Neuronal stem cell (in vitro differentiated cells): ENCODE measurements at regions not wholly inside any gene's neighbourhood (a gene's known extent, or its start where the extent isn't known, plus 50 kb on each side); places are given as distances from the start of the nearest gene placed in this dataset.

Experiments used
- DNase-seq: peaks from one replicate; pipeline ENCODE4 v3.0.0-alpha.2; 2013; ENCODE audit warnings: low spot score
- H2AFZ ChIP-seq: one replicate; pipeline ENCODE4 v1.6.1; 2013; ENCODE audit warnings: mild to moderate bottlenecking, low read length, inconsistent platforms
- H2AK5ac ChIP-seq: 2 replicates; pipeline ENCODE4 v1.6.1; 2013; ENCODE audit warnings: low read depth, mild to moderate bottlenecking, inconsistent platforms, low read length, moderate library complexity, mixed read lengths
- H2BK120ac ChIP-seq: 2 replicates; pipeline ENCODE4 v1.6.1; 2013; ENCODE audit warnings: low read depth, mild to moderate bottlenecking, inconsistent platforms, low read length, moderate library complexity, mixed read lengths
- H2BK12ac ChIP-seq: one replicate; pipeline ENCODE4 v1.6.1; 2013; ENCODE audit warnings: low read length, inconsistent platforms
- H2BK15ac ChIP-seq: 2 replicates; pipeline ENCODE4 v1.6.1; 2013; ENCODE audit warnings: mild to moderate bottlenecking, low read length, inconsistent platforms, mixed read lengths
- H2BK5ac ChIP-seq: one replicate; pipeline ENCODE4 v1.6.1; 2013; ENCODE audit warnings: inconsistent platforms, mild to moderate bottlenecking, low read length, moderate library complexity
- H3K14ac ChIP-seq: one replicate; pipeline ENCODE4 v1.6.1; 2013; ENCODE audit warnings: low read length, inconsistent platforms
- H3K18ac ChIP-seq: 2 replicates; pipeline ENCODE4 v1.6.1; 2013; ENCODE audit warnings: low read length, inconsistent platforms
- H3K23ac ChIP-seq: 2 replicates; pipeline ENCODE4 v1.6.1; 2013; ENCODE audit warnings: low read depth, mild to moderate bottlenecking, mixed read lengths, low read length, inconsistent platforms; ENCODE audit not compliant: poor library complexity
- H3K27ac ChIP-seq: replicated peaks from 3 replicates; pipeline ENCODE4 v1.5.1; 2013; ENCODE audit warnings: low read length, inconsistent platforms
- H3K27me3 ChIP-seq, 3 experiments: 2 replicates each; pipeline ENCODE4 v1.6.1; 2013; ENCODE audit warnings: low read length in 3 of 3, mild to moderate bottlenecking in 2 of 3, inconsistent platforms in 1 of 3, low read depth in 1 of 3, mixed read lengths in 1 of 3, moderate library complexity in 1 of 3; ENCODE audit not compliant: control insufficient read depth in 3 of 3, insufficient read depth in 3 of 3
- H3K36me3 ChIP-seq, 2 donors: replicated peaks in 1 of 2; 2 replicates each; pipeline ENCODE4 v1.6.1; 2013; ENCODE audit warnings: low read length in 2 of 2; ENCODE audit not compliant: control insufficient read depth in 2 of 2, insufficient read depth in 2 of 2
- H3K4ac ChIP-seq: 2 replicates; pipeline ENCODE4 v1.6.1; 2013; ENCODE audit warnings: inconsistent platforms, mild to moderate bottlenecking, low read length, moderate library complexity
- H3K4me1 ChIP-seq, 2 donors: 1 replicate in 1 of 2; 2 replicates in 1 of 2; pipeline ENCODE4 v1.6.1; 2013; ENCODE audit warnings: low read length in 2 of 2, low read depth in 1 of 2; ENCODE audit not compliant: control insufficient read depth in 2 of 2, insufficient read depth in 1 of 2
- H3K4me2 ChIP-seq: one replicate; pipeline ENCODE4 v1.6.1; 2013; ENCODE audit warnings: mild to moderate bottlenecking, low read length, inconsistent platforms; ENCODE audit not compliant: insufficient read depth, poor library complexity, severe bottlenecking
- H3K4me3 ChIP-seq, 2 donors: 2 replicates each; pipeline ENCODE4 v1.5.1; 2013; ENCODE audit warnings: low read length in 2 of 2, mild to moderate bottlenecking in 2 of 2, inconsistent platforms in 1 of 2, moderate library complexity in 1 of 2
- H3K79me1 ChIP-seq: one replicate; pipeline ENCODE4 v1.6.1; 2013; ENCODE audit warnings: low read depth, mild to moderate bottlenecking, inconsistent platforms, low read length, moderate library complexity
- H3K9ac ChIP-seq: one replicate; pipeline ENCODE4 v1.6.1; 2013; ENCODE audit warnings: mild to moderate bottlenecking, low read depth, low read length, inconsistent platforms; ENCODE audit not compliant: poor library complexity
- H3K9me3 ChIP-seq, 2 donors: replicated peaks in 1 of 2; 2 replicates each; pipeline versions ENCODE3 to v1.6.1; 2013; ENCODE audit warnings: low read length in 2 of 2, mild to moderate bottlenecking in 2 of 2, inconsistent platforms in 1 of 2, low read depth in 1 of 2, mixed read lengths in 1 of 2, moderate library complexity in 1 of 2; ENCODE audit not compliant: control insufficient read depth in 2 of 2, insufficient read depth in 1 of 2
- H4K8ac ChIP-seq: one replicate; pipeline ENCODE4 v1.6.1; 2013; ENCODE audit warnings: low read depth, mild to moderate bottlenecking, inconsistent platforms, low read length, moderate library complexity
- H4K91ac ChIP-seq: one replicate; pipeline ENCODE4 v1.6.1; 2013; ENCODE audit warnings: low read length, low read depth, mild to moderate bottlenecking, inconsistent platforms; ENCODE audit not compliant: poor library complexity
- WGBS, 2 donors: extraction: QIAGEN DNeasy Blood & Tissue Kit; methylation state at CpG; one replicate each; pipeline ENCODE4 v1.1.7; 2013; ENCODE audit warnings: missing lambda C conversion rate in 2 of 2, mixed read lengths in 1 of 2; ENCODE audit not compliant: insufficient read length in 2 of 2, insufficient replicate concordance in 1 of 2; ENCODE audit errors: extremely low coverage in 2 of 2; 5-methylcytosine and 5-hydroxymethylcytosine counted together

GRCh38 chr13:84946192-84946591 lies 853.0 kb downstream of the SLITRK6 start:
- Histone ChIP-seq H3K23ac (no peak overlapping the region), H3K4me3 (no peak overlapping the region), H2BK15ac (no peak overlapping the region), H2AK5ac (no peak overlapping the region), H2BK5ac (no peak overlapping the region), H3K14ac (no peak overlapping the region), H3K4me2 (no peak overlapping the region), H2BK12ac (no peak overlapping the region), H4K91ac (no peak overlapping the region), H3K4ac (no peak overlapping the region), H3K27me3 (no peaks in the 10 kb centered on the region), H2AFZ (no peak overlapping the region), H3K9me3 (no peaks in the 10 kb centered on the region), H2BK120ac (no peak overlapping the region), H4K8ac (no peak overlapping the region), H3K36me3 (no peaks in the 10 kb centered on the region), H3K79me1 (no peaks in the 10 kb centered on the region), H3K18ac (no peak overlapping the region), H3K9ac (no peak overlapping the region), H3K27ac (no peak overlapping the region), H3K4me1 (no peaks in the 10 kb centered on the region)
- DNase-seq, result no peak
- WGBS, 2 donors, result no CpG with 5 or more reads among the region's 2 CpGs

- Histone ChIP-seq H3K18ac (no peak overlapping the region), H4K8ac (no peak overlapping the region)
These were observed 858.4 kb downstream of the SLITRK6 start for GRCh38 chr13:84940798-84941197.

DNA sequence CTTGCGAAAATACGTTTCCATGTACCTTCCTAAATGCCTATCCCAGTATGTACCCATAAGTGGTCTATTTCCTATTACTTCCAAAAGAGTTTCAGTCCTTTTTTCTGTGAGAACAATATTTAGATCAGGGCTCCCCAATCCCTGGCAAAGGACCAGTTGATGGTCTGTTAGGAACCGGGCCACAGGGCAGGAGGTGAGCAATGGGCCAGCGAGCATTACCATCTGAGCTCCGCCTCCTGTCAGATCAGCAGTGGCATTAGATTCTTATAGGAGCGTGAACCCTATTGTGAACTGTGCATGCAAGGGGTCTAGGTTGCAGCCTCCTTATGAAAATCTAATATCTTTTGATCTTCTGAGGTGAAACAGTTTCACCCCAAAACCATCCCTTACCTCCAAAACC lies 859.1 kb downstream of the SLITRK6 start:
- no CpG with 5 or more reads among the region's 6 CpGs for WGBS, 2 donors
- no peak overlapping the region for H4K8ac ChIP-seq

More at GRCh38 chr13:84940798-84941197, 858.4 kb downstream of the SLITRK6 start:
- Histone ChIP-seq H3K4me3 (no peak overlapping the region), H3K9me3 (no peaks in the 10 kb centered on the region), H2BK120ac (no peak overlapping the region), H3K4me2 (no peak overlapping the region), H2BK15ac (no peak overlapping the region), H4K91ac (no peak overlapping the region), H3K14ac (no peak overlapping the region), H3K27ac (no peak overlapping the region), H2AK5ac (no peak overlapping the region), H2BK5ac (no peak overlapping the region), H3K36me3 (no peaks in the 10 kb centered on the region), H3K9ac (no peak overlapping the region), H3K27me3 (no peaks in the 10 kb centered on the region), H3K23ac (no peak overlapping the region), H2AFZ (no peak overlapping the region), H2BK12ac (no peak overlapping the region), H3K79me1 (no peaks in the 10 kb centered on the region), H3K4me1 (no peaks in the 10 kb centered on the region), H3K4ac (no peak overlapping the region)
- no peak for DNase-seq
- WGBS, 2 donors, result no CpG with 5 or more reads among the region's 6 CpGs

DNA sequence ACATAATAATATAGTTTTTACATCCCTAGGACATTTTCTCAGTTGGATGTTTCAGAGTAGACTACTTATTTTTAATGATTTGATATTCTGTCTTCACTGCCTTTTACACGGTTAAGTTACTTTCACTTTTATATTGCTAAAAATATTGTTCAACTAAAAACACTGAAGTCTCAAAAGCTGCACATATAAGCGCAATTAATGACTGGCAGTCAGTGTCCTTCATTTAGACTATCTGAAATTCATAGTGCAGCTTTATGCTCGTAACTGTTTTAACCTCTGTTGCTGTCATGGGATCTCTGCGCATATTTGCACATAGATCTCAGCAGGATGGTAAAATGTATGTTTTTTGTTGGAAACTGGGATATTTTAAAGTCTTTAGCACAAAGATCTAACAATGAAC lies 864.3 kb downstream of the SLITRK6 start:
- WGBS, 2 donors, result no CpG with 5 or more reads among the region's 4 CpGs
- H3K9me3 ChIP-seq, result no peaks in the 10 kb centered on the region

More for the DNA sequence above, 859.1 kb downstream of the SLITRK6 start:
- Histone ChIP-seq H3K4me2 (no peak overlapping the region), H3K4me1 (no peaks in the 10 kb centered on the region), H3K18ac (no peak overlapping the region), H2AFZ (no peak overlapping the region), H3K79me1 (no peaks in the 10 kb centered on the region), H2BK12ac (no peak overlapping the region), H3K27ac (no peak overlapping the region), H3K9ac (no peak overlapping the region), H3K4ac (no peak overlapping the region), H3K14ac (no peak overlapping the region), H3K4me3 (no peak overlapping the region), H2BK120ac (no peak overlapping the region), H4K91ac (no peak overlapping the region), H3K23ac (no peak overlapping the region), H3K27me3 (no peaks in the 10 kb centered on the region), H3K36me3 (no peaks in the 10 kb centered on the region), H2AK5ac (no peak overlapping the region), H2BK15ac (no peak overlapping the region), H3K9me3 (no peaks in the 10 kb centered on the region), H2BK5ac (no peak overlapping the region)
- no peak for DNase-seq

More for the DNA sequence above, 864.3 kb downstream of the SLITRK6 start:
- Histone ChIP-seq H3K4ac (no peak overlapping the region), H2AFZ (peak overlapping the region; percentile 32), H3K4me1 (no peaks in the 10 kb centered on the region), H2BK12ac (no peak overlapping the region), H3K9ac (no peak overlapping the region), H3K27me3 (no peaks in the 10 kb centered on the region), H2BK15ac (no peak overlapping the region), H2BK5ac (no peak overlapping the region), H3K79me1 (no peaks in the 10 kb centered on the region), H3K23ac (no peak overlapping the region), H3K4me2 (no peak overlapping the region), H4K8ac (no peak overlapping the region), H3K14ac (no peak overlapping the region), H4K91ac (no peak overlapping the region), H2AK5ac (no peak overlapping the region), H3K4me3 (no peak overlapping the region), H3K18ac (no peak overlapping the region), H3K36me3 (no peaks in the 10 kb centered on the region), H3K27ac (no peak overlapping the region), H2BK120ac (no peak overlapping the region)
- no peak for DNase-seq
